ENCODE measurements at regions not wholly inside any gene's neighbourhood (a gene's known extent, or its start where the extent isn't known, plus 50 kb on each side); places are given as distances from the start of the nearest gene placed in this dataset.

DNA sequence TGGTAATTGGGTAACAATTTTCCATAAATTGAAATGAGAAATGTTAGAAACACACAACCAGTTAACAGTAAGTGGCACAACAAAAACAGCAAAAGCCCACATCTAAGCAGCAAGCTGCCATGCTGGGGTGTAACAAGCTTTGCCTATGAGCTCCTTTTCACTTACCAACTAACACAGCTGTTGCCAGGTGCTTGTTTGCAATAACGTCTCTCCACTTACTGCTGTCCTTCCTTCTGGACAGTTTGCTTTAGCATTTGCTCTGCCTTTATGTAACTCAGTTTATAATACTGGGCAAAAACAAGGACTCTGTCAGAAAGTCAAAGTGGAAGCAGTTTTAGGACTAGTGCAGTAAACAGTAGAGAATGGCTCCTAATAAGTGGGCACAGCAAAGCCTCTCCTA is 740.9 kb downstream of the POM121L12 start:
- intact Hi-C loops (cut with DNase I): no loop called here
- no peak overlapping the region for H3K27ac ChIP-seq

DNA sequence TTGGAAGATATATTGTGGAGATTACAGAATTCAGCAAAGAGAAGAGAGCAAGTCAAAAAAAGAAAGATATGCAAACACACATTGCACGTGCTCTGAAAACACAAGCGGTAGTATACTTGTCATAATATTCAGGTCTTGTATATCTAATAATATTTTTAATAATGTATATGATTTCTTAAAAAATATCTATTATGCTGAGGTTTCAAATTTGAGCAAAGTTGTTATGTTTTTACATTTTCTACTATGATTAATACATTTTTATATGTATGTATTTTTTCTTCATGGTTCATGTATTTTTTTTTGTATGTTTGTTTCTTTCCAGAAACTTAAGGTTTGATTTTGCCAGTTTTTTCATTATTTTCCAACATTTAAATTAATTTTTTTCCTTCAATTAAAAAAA is 752.4 kb upstream of the VSTM2A start:
- TF ChIP-seq POLR2AphosphoS5 (IDR thresholded peaks at IDR 0.05) (no peak), POLR2A (IDR thresholded peaks at IDR 0.05) (no peak)
- TF ChIP-seq, protein P1, sequence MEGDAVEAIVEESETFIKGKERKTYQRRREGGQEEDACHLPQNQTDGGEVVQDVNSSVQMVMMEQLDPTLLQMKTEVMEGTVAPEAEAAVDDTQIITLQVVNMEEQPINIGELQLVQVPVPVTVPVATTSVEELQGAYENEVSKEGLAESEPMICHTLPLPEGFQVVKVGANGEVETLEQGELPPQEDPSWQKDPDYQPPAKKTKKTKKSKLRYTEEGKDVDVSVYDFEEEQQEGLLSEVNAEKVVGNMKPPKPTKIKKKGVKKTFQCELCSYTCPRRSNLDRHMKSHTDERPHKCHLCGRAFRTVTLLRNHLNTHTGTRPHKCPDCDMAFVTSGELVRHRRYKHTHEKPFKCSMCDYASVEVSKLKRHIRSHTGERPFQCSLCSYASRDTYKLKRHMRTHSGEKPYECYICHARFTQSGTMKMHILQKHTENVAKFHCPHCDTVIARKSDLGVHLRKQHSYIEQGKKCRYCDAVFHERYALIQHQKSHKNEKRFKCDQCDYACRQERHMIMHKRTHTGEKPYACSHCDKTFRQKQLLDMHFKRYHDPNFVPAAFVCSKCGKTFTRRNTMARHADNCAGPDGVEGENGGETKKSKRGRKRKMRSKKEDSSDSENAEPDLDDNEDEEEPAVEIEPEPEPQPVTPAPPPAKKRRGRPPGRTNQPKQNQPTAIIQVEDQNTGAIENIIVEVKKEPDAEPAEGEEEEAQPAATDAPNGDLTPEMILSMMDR (IDR thresholded peaks at IDR 0.05): no peak
- H3K27me3 ChIP-seq (replicated peaks; ENCODE audit: insufficient read depth): no peaks in the 10 kb centered on the region
- H3K4me1 ChIP-seq (replicated peaks): no peaks in the 10 kb centered on the region
- no peak overlapping the region for H3K27ac ChIP-seq
- 88% methylated on average over 2 of the region's 2 CpGs for WGBS
- no peak for DNase-seq (ENCODE audit: low spot score)
- H3K4me3 ChIP-seq: no peak overlapping the region
- intact Hi-C loops (cut with DNase I): no loop called here
- H3K9me3 ChIP-seq: no peaks in the 10 kb centered on the region
- no peaks in the 10 kb centered on the region for H3K36me3 ChIP-seq

More for the DNA sequence above, 740.9 kb downstream of the POM121L12 start:
- H3K4me3 ChIP-seq: no peak overlapping the region
- H3K9me3 ChIP-seq: no peaks in the 10 kb centered on the region
- H3K27me3 ChIP-seq (replicated peaks; ENCODE audit: insufficient read depth): no peaks in the 10 kb centered on the region
- TF ChIP-seq, protein P1 (IDR thresholded peaks at IDR 0.05): no peak
- TF ChIP-seq POLR2AphosphoS5 (IDR thresholded peaks at IDR 0.05) (no peak), POLR2A (IDR thresholded peaks at IDR 0.05) (no peak)
- 48% methylated on average over 1 of the region's 1 CpG for WGBS
- DNase-seq (ENCODE audit: low spot score): no peak
- H3K36me3 ChIP-seq: no peaks in the 10 kb centered on the region
- no peaks in the 10 kb centered on the region for H3K4me1 ChIP-seq (replicated peaks)

DNA sequence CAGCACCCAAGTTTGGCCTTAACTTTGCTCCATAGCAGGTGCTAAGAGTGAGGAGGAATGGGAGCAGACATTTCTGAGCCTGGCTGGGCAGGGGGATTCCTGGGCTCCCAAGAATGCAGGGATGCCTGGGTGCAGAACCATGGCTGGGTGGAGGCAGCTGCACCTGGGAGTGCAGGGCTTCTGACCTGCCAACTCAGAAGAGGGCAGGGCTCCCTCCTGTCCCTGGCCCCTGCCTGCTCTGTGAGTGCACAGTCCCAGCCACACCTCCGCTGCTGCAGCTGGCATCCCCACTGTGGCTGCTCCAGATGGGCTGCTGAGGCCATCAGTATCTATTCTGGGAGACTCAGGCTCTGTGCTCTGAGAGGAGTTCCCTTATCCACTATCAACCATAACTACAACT is 747.4 kb upstream of the VSTM2A start:
- 86% methylated on average over 1 of the region's 1 CpG for WGBS
- TF ChIP-seq POLR2A (IDR thresholded peaks at IDR 0.05) (no peak), POLR2AphosphoS5 (IDR thresholded peaks at IDR 0.05) (no peak)
- TF ChIP-seq, protein P1 (IDR thresholded peaks at IDR 0.05): no peak
- Histone ChIP-seq H3K9me3 (no peaks in the 10 kb centered on the region), H3K4me3 (no peak overlapping the region), H3K27me3 (replicated peaks; ENCODE audit: insufficient read depth) (no peaks in the 10 kb centered on the region), H3K27ac (no peak overlapping the region), H3K4me1 (replicated peaks) (no peaks in the 10 kb centered on the region), H3K36me3 (no peaks in the 10 kb centered on the region)
- no peak for DNase-seq (ENCODE audit: low spot score)
- intact Hi-C loops (cut with DNase I): no loop called here

DNA sequence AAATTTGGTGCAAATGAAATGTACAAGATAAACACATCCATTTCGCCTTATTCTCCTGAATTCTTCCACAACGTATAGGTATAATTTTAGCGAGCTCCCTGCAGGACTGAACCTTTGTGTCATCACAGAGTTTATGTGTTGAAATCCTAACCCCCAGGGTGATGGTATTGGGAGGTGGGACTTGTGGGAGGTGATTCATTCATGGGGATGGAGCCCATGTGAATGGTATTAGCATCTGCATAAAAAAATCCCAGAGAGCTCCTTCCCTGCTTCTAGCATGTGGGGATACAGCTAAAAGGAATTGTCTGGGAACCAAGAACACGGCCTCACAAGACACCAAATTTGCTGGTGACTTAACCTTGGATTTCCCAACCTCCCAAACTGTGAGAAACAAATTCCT is 741.4 kb upstream of the VSTM2A start:
- no peaks in the 10 kb centered on the region for H3K27me3 ChIP-seq (replicated peaks; ENCODE audit: insufficient read depth)
- TF ChIP-seq, protein P1 (IDR thresholded peaks at IDR 0.05): no peak
- TF ChIP-seq POLR2A (IDR thresholded peaks at IDR 0.05) (no peak), POLR2AphosphoS5 (IDR thresholded peaks at IDR 0.05) (no peak)
- no peaks in the 10 kb centered on the region for H3K36me3 ChIP-seq
- intact Hi-C loops (cut with DNase I): no loop called here
- no peaks in the 10 kb centered on the region for H3K9me3 ChIP-seq
- H3K4me1 ChIP-seq (replicated peaks): no peaks in the 10 kb centered on the region
- DNase-seq (ENCODE audit: low spot score): no peak
- H3K27ac ChIP-seq: no peak overlapping the region
- WGBS: 72% methylated on average over 4 of the region's 4 CpGs
- no peak overlapping the region for H3K4me3 ChIP-seq

DNA sequence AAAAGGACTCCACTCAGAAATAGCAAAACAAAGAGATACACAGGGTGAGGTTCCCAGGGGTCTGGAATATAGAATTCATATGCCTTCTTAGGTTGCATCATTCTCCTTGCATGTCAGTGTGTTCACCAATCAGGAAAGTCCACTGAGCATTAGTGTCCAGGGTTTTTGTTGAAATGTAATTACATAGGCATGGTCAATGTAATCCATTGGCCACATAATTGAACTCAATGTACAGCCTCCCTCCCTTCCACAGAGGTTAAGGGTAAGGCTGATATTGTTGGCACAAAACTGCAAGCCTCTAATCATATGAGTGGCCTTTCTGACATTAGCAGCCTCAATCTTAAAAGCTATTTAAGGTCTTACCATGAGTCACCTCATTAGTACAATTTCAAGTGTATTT is 736.1 kb upstream of the VSTM2A start:
- Histone ChIP-seq H3K36me3 (no peaks in the 10 kb centered on the region), H3K4me1 (replicated peaks) (no peaks in the 10 kb centered on the region), H3K4me3 (no peak overlapping the region), H3K9me3 (no peaks in the 10 kb centered on the region), H3K27me3 (replicated peaks; ENCODE audit: insufficient read depth) (no peaks in the 10 kb centered on the region), H3K27ac (no peak overlapping the region)
- no peak for DNase-seq (ENCODE audit: low spot score)
- TF ChIP-seq, protein P1 (IDR thresholded peaks at IDR 0.05): no peak
- TF ChIP-seq POLR2AphosphoS5 (IDR thresholded peaks at IDR 0.05) (no peak), POLR2A (IDR thresholded peaks at IDR 0.05) (no peak)
- intact Hi-C loops (cut with DNase I): loop anchor here (5.0 kb wide), 1 partner anchor 49 kb away; no protein-coding TSS in a partner anchor

Measured in prostate gland (tissue), 2 donors.